T-cell (primary cell): ENCODE measurements at regions not wholly inside any gene's neighbourhood (a gene's known extent, or its start where the extent isn't known, plus 50 kb on each side); places are given as distances from the start of the nearest gene placed in this dataset.
"Not testable (repeated sequence)": the region's sequence is repeated elsewhere in the genome, so short reads cannot be mapped to it uniquely, and the experiment has no call there.

Experiments used
- ATAC-seq, 4 experiments: fragments of 200-7000 bp in 3 of 4; fragments of 150-1000 bp in 1 of 4; cut with Tn5 transposase; replicated peaks in 1 of 4; 1 replicate in 3 of 4; 2 replicates in 1 of 4; pipeline ENCODE4 v1.10.0; 2021; ENCODE audit warnings: moderate library complexity in 3 of 4, mild to moderate bottlenecking in 2 of 4, moderate number of reproducible peaks in 1 of 4
- CTCF ChIA-PET, 2 donors: fragments of 300-600 bp; sonication (Branson Sonifier 250); formaldehyde crosslinking; loops; one replicate each; lab custom pipeline; 2022; ENCODE audit warnings: antibody characterized with exemption in 2 of 2; lab: Charles Lee
- POLR2A ChIA-PET, 2 donors: fragments of 300-600 bp; sonication (Branson Sonifier 250); formaldehyde crosslinking; loops; one replicate each; lab custom pipeline; 2022; ENCODE audit warnings: antibody characterized with exemption in 2 of 2; lab: Charles Lee
- DNase-seq, 35 experiments: peaks; one replicate each; pipeline versions ENCODE4 v3.0.0 to v3.0.0-alpha.2; 2013 to 2023
- H3K27ac ChIP-seq: one replicate; pipeline ENCODE4 v1.5.1; 2013; ENCODE audit warnings: low read length
- H3K27me3 ChIP-seq, 2 experiments: replicated peaks in 1 of 2; 1 replicate in 1 of 2; 2 replicates in 1 of 2; pipeline versions ENCODE4 v1.6.1 to v1.7.0; 2013; ENCODE audit warnings: low read length in 1 of 2, mixed read lengths in 1 of 2; ENCODE audit not compliant: control insufficient read depth in 2 of 2, insufficient read depth in 2 of 2; ENCODE audit errors: extremely low read depth in 1 of 2
- H3K36me3 ChIP-seq, 2 donors: 1 replicate in 1 of 2; 2 replicates in 1 of 2; pipeline versions ENCODE4 v1.6.1 to v1.7.0; 2013; ENCODE audit warnings: low read length in 1 of 2; ENCODE audit not compliant: control insufficient read depth in 2 of 2, insufficient read depth in 1 of 2; ENCODE audit errors: extremely low read depth in 1 of 2
- H3K4me1 ChIP-seq, 2 experiments: 1 replicate in 1 of 2; 2 replicates in 1 of 2; pipeline versions ENCODE4 v1.6.1 to v1.7.0; 2013; ENCODE audit warnings: low read length in 2 of 2, mixed read lengths in 1 of 2; ENCODE audit not compliant: insufficient read depth in 2 of 2, control insufficient read depth in 1 of 2; ENCODE audit errors: extremely low read depth in 1 of 2
- H3K4me3 ChIP-seq, 2 donors: 1 replicate in 1 of 2; 2 replicates in 1 of 2; pipeline versions ENCODE4 v1.5.1 to v1.7.0; 2013; ENCODE audit warnings: mild to moderate bottlenecking in 2 of 2, low read length in 1 of 2, moderate library complexity in 1 of 2; ENCODE audit not compliant: control insufficient read depth in 1 of 2; ENCODE audit errors: extremely low read depth in 1 of 2
- H3K9me3 ChIP-seq: 2 replicates; pipeline ENCODE4 v1.7.0; 2013
- H3K27ac Mint-ChIP-seq, 2 donors: one replicate each; pipeline ENCODE4 v1.8.0; 2020 to 2021; ENCODE audit warnings: mild to moderate bottlenecking in 2 of 2, mixed read lengths in 2 of 2
- H3K27me3 Mint-ChIP-seq, 2 donors: one replicate each; pipeline ENCODE4 v1.8.0; 2021 to 2022; ENCODE audit warnings: mixed read lengths in 2 of 2
- H3K36me3 Mint-ChIP-seq: one replicate; pipeline ENCODE4 v1.8.0; 2021; ENCODE audit warnings: mixed read lengths
- H3K4me1 Mint-ChIP-seq, 3 donors: one replicate each; pipeline ENCODE4 v1.8.0; 2020 to 2022; ENCODE audit warnings: mixed read lengths in 3 of 3, mild to moderate bottlenecking in 1 of 3
- H3K4me3 Mint-ChIP-seq, 3 donors: one replicate each; pipeline ENCODE4 v1.8.0; 2020 to 2022; ENCODE audit warnings: mild to moderate bottlenecking in 3 of 3, mixed read lengths in 3 of 3, moderate library complexity in 3 of 3
- H3K9me3 Mint-ChIP-seq, 3 donors: one replicate each; pipeline ENCODE4 v1.8.0; 2020 to 2022; ENCODE audit warnings: mixed read lengths in 3 of 3
- WGBS: methylation state at CpG from one replicate; pipeline ENCODE4 v1.1.5; 2013; ENCODE audit warnings: missing lambda C conversion rate; ENCODE audit not compliant: insufficient coverage; 5-methylcytosine and 5-hydroxymethylcytosine counted together

DNA sequence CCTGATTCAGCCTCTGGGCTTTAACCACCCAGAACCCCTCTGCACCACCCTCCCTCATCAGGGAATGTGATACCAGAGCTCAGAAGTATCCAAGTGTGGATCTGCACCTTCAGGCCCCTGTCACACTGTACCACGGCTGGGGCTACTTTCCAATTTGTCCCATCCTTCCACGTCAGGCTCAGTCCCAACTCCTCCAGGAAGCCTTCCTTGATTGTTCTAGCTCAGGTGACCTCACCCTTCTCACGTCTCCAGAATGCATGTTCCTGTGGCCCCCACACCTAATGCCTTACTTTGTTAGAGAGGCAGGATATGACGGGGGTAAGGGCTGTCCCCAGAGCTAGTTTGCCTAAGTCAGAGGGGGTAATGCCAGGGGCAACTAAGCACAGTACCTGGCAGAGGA, 134.3 kb downstream of the TFCP2L1 start:
- no peak for ATAC-seq
- H3K4me1 ChIP-seq, result no peaks in the 10 kb centered on the region
- H3K4me3 ChIP-seq, result no peak overlapping the region
- no peaks in the 10 kb centered on the region for H3K36me3 ChIP-seq
- H3K27ac ChIP-seq, result no peak overlapping the region
- no peaks in the 10 kb centered on the region for H3K27me3 Mint-ChIP-seq
- WGBS, result no CpG with 5 or more reads among the region's 4 CpGs
- no peaks in the 10 kb centered on the region for H3K4me1 Mint-ChIP-seq
- POLR2A ChIA-PET, result no interaction called here
- CTCF ChIA-PET, result no interaction called here
- H3K9me3 ChIP-seq, result no peaks in the 10 kb centered on the region
- no peak overlapping the region for H3K4me3 Mint-ChIP-seq
- no peak for DNase-seq
- no peak overlapping the region for H3K27ac Mint-ChIP-seq
- peaks cover 0 to 2% of the 10 kb centered on the region in 2 experiments for H3K27me3 ChIP-seq
- H3K9me3 Mint-ChIP-seq, result no peaks in the 10 kb centered on the region
- H3K36me3 Mint-ChIP-seq, result no peaks in the 10 kb centered on the region

- H3K4me1 Mint-ChIP-seq, result no peaks in the 10 kb centered on the region
- H3K9me3 Mint-ChIP-seq, result peaks cover 0 to 4% (median 0%) of the 10 kb centered on the region in 3 donors
- CTCF ChIA-PET, result no interaction called here
- no peaks in the 10 kb centered on the region for H3K27me3 Mint-ChIP-seq
- WGBS, result 89% methylated on average over 6 of the region's 14 CpGs
- no peaks in the 10 kb centered on the region for H3K36me3 ChIP-seq
- no peaks in the 10 kb centered on the region for H3K36me3 Mint-ChIP-seq
- H3K4me1 ChIP-seq, result no peaks in the 10 kb centered on the region
- H3K27me3 ChIP-seq, result peaks cover 0 to 2% of the 10 kb centered on the region in 2 experiments
- no peak for DNase-seq
- ATAC-seq, result no peak
- H3K27ac Mint-ChIP-seq, result no peak overlapping the region
- H3K4me3 ChIP-seq, result no peak overlapping the region
- POLR2A ChIA-PET, result no interaction called here
- no peak overlapping the region for H3K27ac ChIP-seq
- H3K4me3 Mint-ChIP-seq, result no peak overlapping the region
- H3K9me3 ChIP-seq, result no peaks in the 10 kb centered on the region
These were observed 133.5 kb downstream of the TFCP2L1 start for GRCh38 chr2:121151311-121152109.

GRCh38 chr2:121152861-121153260, 132.1 kb downstream of the TFCP2L1 start:
- H3K27ac ChIP-seq, result no peak overlapping the region
- 57% methylated on average over 3 of the region's 7 CpGs for WGBS
- Mint-ChIP-seq H3K9me3 (peaks cover 0 to 17% (median 2%) of the 10 kb centered on the region in 3 donors), H3K27me3 (no peaks in the 10 kb centered on the region), H3K36me3 (no peaks in the 10 kb centered on the region), H3K4me1 (no peaks in the 10 kb centered on the region), H3K27ac (no peak overlapping the region), H3K4me3 (no peak overlapping the region)
- POLR2A ChIA-PET, result no interaction called here
- H3K36me3 ChIP-seq, result no peaks in the 10 kb centered on the region
- no peaks in the 10 kb centered on the region for H3K4me1 ChIP-seq
- DNase-seq (no peak), ATAC-seq (no peak)
- peaks cover 0 to 2% of the 10 kb centered on the region in 2 experiments for H3K27me3 ChIP-seq
- no peaks in the 10 kb centered on the region for H3K9me3 ChIP-seq
- CTCF ChIA-PET, result no interaction called here
- H3K4me3 ChIP-seq, result no peak overlapping the region

- ATAC-seq, result no peak
- H3K27ac Mint-ChIP-seq, result no peak overlapping the region
- ChIA-PET CTCF (no interaction called here), POLR2A (no interaction called here)
- DNase-seq, result no peak
- Histone ChIP-seq H3K27ac (no peak overlapping the region), H3K36me3 (no peaks in the 10 kb centered on the region), H3K4me1 (no peaks in the 10 kb centered on the region), H3K4me3 (no peak overlapping the region), H3K27me3 (peaks cover 0 to 2% of the 10 kb centered on the region in 2 experiments), H3K9me3 (no peaks in the 10 kb centered on the region)
- H3K36me3 Mint-ChIP-seq, result no peaks in the 10 kb centered on the region
- peaks cover 0 to 22% (median 6%) of the 10 kb centered on the region in 3 donors for H3K9me3 Mint-ChIP-seq
- no peaks in the 10 kb centered on the region for H3K4me1 Mint-ChIP-seq
- H3K27me3 Mint-ChIP-seq, result no peaks in the 10 kb centered on the region
- H3K4me3 Mint-ChIP-seq, result no peak overlapping the region
- WGBS, result 68% methylated on average over 6 of the region's 6 CpGs
These were observed 131.5 kb downstream of the TFCP2L1 start for GRCh38 chr2:121153516-121153915.

DNA sequence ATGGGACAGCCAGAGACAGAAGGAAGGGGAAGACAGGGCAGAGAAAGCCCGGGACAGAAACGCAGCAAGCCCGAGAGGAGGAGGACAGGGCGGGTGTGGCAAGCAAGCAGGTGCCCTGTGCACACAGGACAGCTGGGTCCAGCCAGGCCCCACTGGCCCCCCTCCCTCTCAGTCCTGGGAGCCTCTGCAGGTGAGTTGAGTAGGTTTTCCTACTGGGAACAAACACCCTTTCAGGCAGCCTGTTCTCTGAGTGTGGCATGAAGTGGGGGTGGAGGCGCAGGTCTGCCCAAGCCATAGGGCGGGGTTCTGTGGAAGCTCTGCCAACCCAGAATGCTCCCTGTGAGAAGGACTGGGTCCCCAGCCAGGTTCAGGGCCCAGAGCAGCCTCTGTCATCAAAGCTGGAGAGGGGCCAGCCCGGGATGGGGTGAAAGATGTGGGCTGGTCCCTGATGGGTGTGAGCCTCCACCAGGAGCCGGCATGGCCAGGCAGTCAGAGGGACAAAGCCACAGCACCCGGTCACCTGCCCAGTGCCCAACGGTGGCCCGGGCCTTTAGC, 129.4 kb downstream of the TFCP2L1 start:
- POLR2A ChIA-PET, result no interaction called here
- no peaks in the 10 kb centered on the region for H3K36me3 ChIP-seq
- Mint-ChIP-seq H3K4me3 (no peak overlapping the region), H3K27me3 (no peaks in the 10 kb centered on the region), H3K36me3 (no peaks in the 10 kb centered on the region), H3K4me1 (no peaks in the 10 kb centered on the region), H3K9me3 (peaks cover 0 to 27% (median 8%) of the 10 kb centered on the region in 3 donors), H3K27ac (no peak overlapping the region)
- H3K27me3 ChIP-seq, result peaks cover 0 to 2% of the 10 kb centered on the region in 2 experiments
- CTCF ChIA-PET, result no interaction called here
- no peaks in the 10 kb centered on the region for H3K9me3 ChIP-seq
- DNase-seq (no peak), ATAC-seq (no peak)
- no peak overlapping the region for H3K27ac ChIP-seq
- no peaks in the 10 kb centered on the region for H3K4me1 ChIP-seq
- 87% methylated on average over 10 of the region's 11 CpGs for WGBS
- H3K4me3 ChIP-seq, result no peak overlapping the region

- 88% methylated on average over 1 of the region's 1 CpG for WGBS
- H3K4me3 ChIP-seq, H3K4me1 ChIP-seq, H3K4me1 Mint-ChIP-seq, H3K36me3 Mint-ChIP-seq, H3K4me3 Mint-ChIP-seq, H3K27me3 Mint-ChIP-seq, H3K36me3 ChIP-seq, H3K27ac ChIP-seq, CTCF ChIA-PET, ATAC-seq, H3K9me3 ChIP-seq, POLR2A ChIA-PET, H3K27ac Mint-ChIP-seq, H3K27me3 ChIP-seq, DNase-seq: not testable (repeated sequence)
- peaks cover 0 to 27% (median 8%) of the 10 kb centered on the region in 3 donors for H3K9me3 Mint-ChIP-seq
These were observed 127.5 kb downstream of the TFCP2L1 start for GRCh38 chr2:121157481-121157880.
